ENCODE measurements at regions not wholly inside any gene's neighbourhood (a gene's known extent, or its start where the extent isn't known, plus 50 kb on each side); places are given as distances from the start of the nearest gene placed in this dataset.

DNA sequence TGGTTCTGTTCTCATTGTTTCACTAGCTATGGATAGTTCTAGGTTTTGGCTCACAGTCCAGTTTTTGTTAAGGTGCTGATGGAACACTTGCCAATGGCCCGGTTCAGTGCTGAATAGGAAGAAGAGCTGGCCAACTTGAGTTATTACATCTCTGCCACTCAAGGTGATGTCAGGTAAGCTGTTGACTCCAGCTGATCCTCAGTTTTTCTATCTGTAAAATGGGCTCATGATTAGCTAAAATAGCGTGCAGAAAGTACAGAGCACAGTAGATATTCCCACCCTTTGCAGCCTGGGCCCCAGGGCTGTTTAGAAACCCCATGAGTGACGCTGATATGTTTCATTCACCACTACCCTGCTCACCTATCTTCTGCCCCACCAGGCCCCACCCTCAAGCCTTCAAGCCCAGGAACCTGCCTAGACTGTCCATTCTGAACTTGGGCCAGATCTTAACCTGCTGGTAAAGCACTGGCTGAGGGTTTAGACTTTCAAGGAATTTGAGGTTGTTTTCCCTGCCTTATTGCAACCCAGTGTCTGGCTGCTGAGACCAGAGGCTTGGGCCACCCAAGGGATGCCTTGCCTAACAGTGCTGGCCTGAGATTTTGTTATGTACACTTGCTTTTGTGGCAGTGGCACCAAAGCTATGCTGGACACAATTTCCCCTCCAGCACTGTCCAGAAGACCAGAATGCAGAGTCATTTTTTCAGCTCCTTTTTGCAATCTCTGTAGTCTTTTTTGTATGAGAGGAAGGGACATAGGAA, 378.2 kb upstream of the ZMIZ1 start:
- no peak for DNase-seq (ENCODE audit: low read depth, low spot score)
- H3K27me3 ChIP-seq (ENCODE audit: insufficient read depth, insufficient read length), result no peaks in the 10 kb centered on the region
- no peak overlapping the region for H3K4me3 ChIP-seq (ENCODE audit: insufficient read length, low read depth)
- H3K9me3 ChIP-seq (ENCODE audit: insufficient read depth, low read length), result no peaks in the 10 kb centered on the region
- TF ChIP-seq YY1 (IDR thresholded peaks at IDR 0.05; ENCODE audit: insufficient read depth, insufficient read length), result no peak
- no peak for TF ChIP-seq ZNF274 (IDR thresholded peaks at IDR 0.05; ENCODE audit: low read depth, low read length)
- TF ChIP-seq SUZ12 (IDR thresholded peaks at IDR 0.05; ENCODE audit: extremely low read depth, insufficient read depth, insufficient read length), result no peak
- no peaks in the 10 kb centered on the region for H3K36me3 ChIP-seq (ENCODE audit: insufficient read depth, insufficient read length, low read length)
- no peak overlapping the region for H3K9ac ChIP-seq (ENCODE audit: insufficient read length, low read depth)
- H3K4me1 ChIP-seq (ENCODE audit: insufficient read depth, insufficient read length), result peaks cover 2% of the 10 kb centered on the region

GRCh38 chr10:78691301-78692030, 377.3 kb upstream of the ZMIZ1 start:
- Histone ChIP-seq H3K9ac (ENCODE audit: insufficient read length, low read depth) (no peak overlapping the region), H3K4me1 (ENCODE audit: insufficient read depth, insufficient read length) (peaks cover 2% of the 10 kb centered on the region), H3K36me3 (ENCODE audit: insufficient read depth, insufficient read length, low read length) (no peaks in the 10 kb centered on the region), H3K9me3 (ENCODE audit: insufficient read depth, low read length) (no peaks in the 10 kb centered on the region), H3K27me3 (ENCODE audit: insufficient read depth, insufficient read length) (no peaks in the 10 kb centered on the region), H3K4me3 (ENCODE audit: insufficient read length, low read depth) (no peak overlapping the region)
- TF ChIP-seq ZNF274 (IDR thresholded peaks at IDR 0.05; ENCODE audit: low read depth, low read length) (no peak), YY1 (IDR thresholded peaks at IDR 0.05; ENCODE audit: insufficient read depth, insufficient read length) (no peak), SUZ12 (IDR thresholded peaks at IDR 0.05; ENCODE audit: extremely low read depth, insufficient read depth, insufficient read length) (no peak)
- no peak for DNase-seq (ENCODE audit: low read depth, low spot score)

GRCh38 chr10:78692071-78692470, 376.7 kb upstream of the ZMIZ1 start:
- TF ChIP-seq YY1 (IDR thresholded peaks at IDR 0.05; ENCODE audit: insufficient read depth, insufficient read length) (no peak), ZNF274 (IDR thresholded peaks at IDR 0.05; ENCODE audit: low read depth, low read length) (no peak), SUZ12 (IDR thresholded peaks at IDR 0.05; ENCODE audit: extremely low read depth, insufficient read depth, insufficient read length) (no peak)
- Histone ChIP-seq H3K27me3 (ENCODE audit: insufficient read depth, insufficient read length) (no peaks in the 10 kb centered on the region), H3K9me3 (ENCODE audit: insufficient read depth, low read length) (no peaks in the 10 kb centered on the region), H3K9ac (ENCODE audit: insufficient read length, low read depth) (no peak overlapping the region), H3K36me3 (ENCODE audit: insufficient read depth, insufficient read length, low read length) (no peaks in the 10 kb centered on the region), H3K4me3 (ENCODE audit: insufficient read length, low read depth) (no peak overlapping the region), H3K4me1 (ENCODE audit: insufficient read depth, insufficient read length) (peaks cover 2% of the 10 kb centered on the region)
- no peak for DNase-seq (ENCODE audit: low read depth, low spot score)

- TF ChIP-seq YY1 (IDR thresholded peaks at IDR 0.05; ENCODE audit: insufficient read depth, insufficient read length), result no peak
- TF ChIP-seq SUZ12 (IDR thresholded peaks at IDR 0.05; ENCODE audit: extremely low read depth, insufficient read depth, insufficient read length), result no peak
- no peak for TF ChIP-seq ZNF274 (IDR thresholded peaks at IDR 0.05; ENCODE audit: low read depth, low read length)
- Histone ChIP-seq H3K27me3 (ENCODE audit: insufficient read depth, insufficient read length) (no peaks in the 10 kb centered on the region), H3K9ac (ENCODE audit: insufficient read length, low read depth) (no peak overlapping the region), H3K9me3 (ENCODE audit: insufficient read depth, low read length) (no peaks in the 10 kb centered on the region), H3K36me3 (ENCODE audit: insufficient read depth, insufficient read length, low read length) (no peaks in the 10 kb centered on the region), H3K4me3 (ENCODE audit: insufficient read length, low read depth) (no peak overlapping the region), H3K4me1 (ENCODE audit: insufficient read depth, insufficient read length) (no peaks in the 10 kb centered on the region)
- DNase-seq (ENCODE audit: low read depth, low spot score), result no peak
Observed at GRCh38 chr10:78695846-78696245, 372.9 kb upstream of the ZMIZ1 start.

- no peak for DNase-seq (ENCODE audit: low read depth, low spot score)
- H3K4me1 ChIP-seq (ENCODE audit: insufficient read depth, insufficient read length), result no peaks in the 10 kb centered on the region
- no peaks in the 10 kb centered on the region for H3K36me3 ChIP-seq (ENCODE audit: insufficient read depth, insufficient read length, low read length)
- no peak overlapping the region for H3K4me3 ChIP-seq (ENCODE audit: insufficient read length, low read depth)
- H3K27me3 ChIP-seq (ENCODE audit: insufficient read depth, insufficient read length), result no peaks in the 10 kb centered on the region
- no peaks in the 10 kb centered on the region for H3K9me3 ChIP-seq (ENCODE audit: insufficient read depth, low read length)
- H3K9ac ChIP-seq (ENCODE audit: insufficient read length, low read depth), result no peak overlapping the region
- TF ChIP-seq ZNF274 (IDR thresholded peaks at IDR 0.05; ENCODE audit: low read depth, low read length) (no peak), YY1 (IDR thresholded peaks at IDR 0.05; ENCODE audit: insufficient read depth, insufficient read length) (no peak), SUZ12 (IDR thresholded peaks at IDR 0.05; ENCODE audit: extremely low read depth, insufficient read depth, insufficient read length) (no peak)
Observed at GRCh38 chr10:78696791-78697395, 371.9 kb upstream of the ZMIZ1 start.

DNA sequence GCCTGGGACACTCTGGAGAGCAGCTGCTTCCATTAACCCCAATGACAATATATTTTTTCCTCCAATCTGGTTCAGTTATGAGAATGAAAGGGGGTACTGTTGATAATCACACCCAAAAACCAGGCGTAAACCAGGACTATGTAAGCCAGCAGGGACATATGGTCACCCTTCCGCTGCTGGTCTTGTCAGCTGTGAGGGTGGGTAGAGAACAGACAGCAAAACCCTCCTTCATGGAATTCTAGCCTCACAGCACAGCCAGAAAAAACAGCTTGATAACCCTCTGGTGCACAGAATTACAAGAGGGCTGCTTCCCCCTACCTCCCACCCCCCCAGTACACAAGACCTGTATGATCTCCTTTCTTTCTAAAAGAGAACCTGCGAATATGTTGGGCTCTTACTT, 368.8 kb upstream of the ZMIZ1 start:
- Histone ChIP-seq H3K9ac (ENCODE audit: insufficient read length, low read depth) (no peak overlapping the region), H3K4me3 (ENCODE audit: insufficient read length, low read depth) (no peak overlapping the region), H3K27me3 (ENCODE audit: insufficient read depth, insufficient read length) (peaks cover 7% of the 10 kb centered on the region), H3K36me3 (ENCODE audit: insufficient read depth, insufficient read length, low read length) (no peaks in the 10 kb centered on the region), H3K9me3 (ENCODE audit: insufficient read depth, low read length) (no peaks in the 10 kb centered on the region), H3K4me1 (ENCODE audit: insufficient read depth, insufficient read length) (no peaks in the 10 kb centered on the region)
- TF ChIP-seq ZNF274 (IDR thresholded peaks at IDR 0.05; ENCODE audit: low read depth, low read length), result no peak
- TF ChIP-seq YY1 (IDR thresholded peaks at IDR 0.05; ENCODE audit: insufficient read depth, insufficient read length), result no peak
- TF ChIP-seq SUZ12 (IDR thresholded peaks at IDR 0.05; ENCODE audit: extremely low read depth, insufficient read depth, insufficient read length), result no peak
- DNase-seq (ENCODE audit: low read depth, low spot score), result no peak

DNA sequence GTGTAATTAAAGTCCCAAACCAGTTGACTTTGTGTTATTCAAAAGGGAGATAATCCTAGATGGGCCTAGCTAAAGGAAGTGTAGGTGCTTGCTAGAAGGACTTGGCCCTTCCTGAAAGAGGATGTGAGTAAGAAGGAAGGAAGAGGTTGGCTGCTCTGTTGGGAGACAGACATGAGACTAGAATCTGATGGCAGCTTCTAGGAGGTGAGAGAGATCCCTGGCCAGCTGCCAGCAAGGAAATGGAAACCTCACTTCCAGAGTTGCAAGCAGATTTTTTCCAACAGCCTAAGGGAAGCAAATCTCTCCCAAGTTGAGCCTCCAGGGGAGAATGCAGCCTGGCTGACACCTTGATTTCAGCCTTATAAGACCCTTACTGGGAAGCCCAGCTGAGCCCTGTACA, 368.4 kb upstream of the ZMIZ1 start:
- no peaks in the 10 kb centered on the region for H3K9me3 ChIP-seq (ENCODE audit: insufficient read depth, low read length)
- TF ChIP-seq SUZ12 (IDR thresholded peaks at IDR 0.05; ENCODE audit: extremely low read depth, insufficient read depth, insufficient read length), result no peak
- TF ChIP-seq ZNF274 (IDR thresholded peaks at IDR 0.05; ENCODE audit: low read depth, low read length), result no peak
- TF ChIP-seq YY1 (IDR thresholded peaks at IDR 0.05; ENCODE audit: insufficient read depth, insufficient read length), result no peak
- no peak overlapping the region for H3K9ac ChIP-seq (ENCODE audit: insufficient read length, low read depth)
- peaks cover 7% of the 10 kb centered on the region for H3K27me3 ChIP-seq (ENCODE audit: insufficient read depth, insufficient read length)
- no peak overlapping the region for H3K4me3 ChIP-seq (ENCODE audit: insufficient read length, low read depth)
- DNase-seq (ENCODE audit: low read depth, low spot score), result no peak
- H3K4me1 ChIP-seq (ENCODE audit: insufficient read depth, insufficient read length), result no peaks in the 10 kb centered on the region
- no peaks in the 10 kb centered on the region for H3K36me3 ChIP-seq (ENCODE audit: insufficient read depth, insufficient read length, low read length)
